Body of pancreas (tissue), 4 donors: ENCODE measurements at regions not wholly inside any gene's neighbourhood (a gene's known extent, or its start where the extent isn't known, plus 50 kb on each side); places are given as distances from the start of the nearest gene placed in this dataset.

Source experiments
- ATAC-seq: fragments of 150-250 bp; one replicate; pipeline ENCODE4 v1.9.1; 2016
- DNase-seq, 4 donors: peaks; one replicate each; pipeline ENCODE4 v3.0.0-alpha.2; 2019
- H3K27ac ChIP-seq, 4 donors: fragments of 200-600 bp; sonication (generic); 1 replicate in 3 of 4; 2 replicates in 1 of 4; pipeline versions ENCODE4 v1.5.1 to v1.6.1; 2016 to 2019; ENCODE audit warnings: mild to moderate bottlenecking in 1 of 4, mixed read lengths in 1 of 4, moderate library complexity in 1 of 4
- H3K27me3 ChIP-seq, 2 donors: fragments of 200-600 bp; sonication (generic); one replicate each; pipeline ENCODE4 v1.6.0; 2016; ENCODE audit warnings: mild to moderate bottlenecking in 1 of 2
- H3K36me3 ChIP-seq, 2 donors: fragments of 200-600 bp; sonication (generic); replicated peaks in 1 of 2; 2 replicates each; pipeline ENCODE4 v1.5.1; 2016; ENCODE audit warnings: low read depth in 2 of 2; ENCODE audit not compliant: insufficient read depth in 1 of 2
- H3K4me1 ChIP-seq: fragments of 200-600 bp; sonication (generic); one replicate; pipeline ENCODE4 v1.6.0; 2016
- H3K4me3 ChIP-seq, 2 donors: fragments of 200-600 bp; sonication (generic); 1 replicate in 1 of 2; 2 replicates in 1 of 2; pipeline ENCODE4 v1.5.1; 2016 to 2019
- H3K9me3 ChIP-seq, 3 donors: fragments of 200-600 bp; sonication (generic); 1 replicate in 2 of 3; 2 replicates in 1 of 3; pipeline ENCODE4 v1.5.1; 2016
- CTCF ChIP-seq, 7 experiments: fragments of 450-650 bp in 4 of 7; fragments of 200-600 bp in 3 of 7; sonication (generic) in 3 of 7; IDR thresholded peaks; one replicate each; pipeline ENCODE4 v1.5.1; 2016 to 2019; ENCODE audit warnings: antibody characterized with exemption in 7 of 7
- POLR2A ChIP-seq, 3 donors: fragments of 450-650 bp; IDR thresholded peaks; one replicate each; pipeline ENCODE4 v1.6.1; 2016; ENCODE audit warnings: antibody characterized with exemption in 3 of 3, mild to moderate bottlenecking in 2 of 3
- WGBS, 2 donors: methylation state at CpG; one replicate each; pipeline ENCODE4 v1.1.5; 2017; 5-methylcytosine and 5-hydroxymethylcytosine counted together
- intact Hi-C: fragments of 100-400 bp; cut with DNase I; formaldehyde crosslinking; loops from one replicate; pipeline ENCODE4 v1.15.1; 2023

GRCh38 chr16:72389791-72390190, 217.8 kb upstream of the PMFBP1 start:
- WGBS, 2 donors, result 87 to 91% methylated on average over 3 of the region's 3 CpGs
- Histone ChIP-seq H3K4me1 (no peaks in the 10 kb centered on the region), H3K27me3 (no peaks in the 10 kb centered on the region), H3K9me3 (peaks cover 0 to 4% (median 0%) of the 10 kb centered on the region in 3 donors), H3K27ac (no peak overlapping the region), H3K4me3 (no peak overlapping the region), H3K36me3 (no peaks in the 10 kb centered on the region)
- no peak for DNase-seq
- TF ChIP-seq CTCF (IDR thresholded peaks at IDR 0.05), result no peak
- intact Hi-C loops, result no loop called here
- no peak for ATAC-seq

- H3K4me1 ChIP-seq, result no peaks in the 10 kb centered on the region
- H3K27me3 ChIP-seq, result no peaks in the 10 kb centered on the region
- no peak overlapping the region for H3K27ac ChIP-seq
- H3K36me3 ChIP-seq, result no peaks in the 10 kb centered on the region
- intact Hi-C loops, result no loop called here
- TF ChIP-seq CTCF (IDR thresholded peaks at IDR 0.05) (no peak), POLR2A (IDR thresholded peaks at IDR 0.05) (no peak)
- peaks cover 0 to 4% (median 0%) of the 10 kb centered on the region in 3 donors for H3K9me3 ChIP-seq
- H3K4me3 ChIP-seq, result no peak overlapping the region
- DNase-seq (no peak), ATAC-seq (no peak)
Observed at GRCh38 chr16:72388007-72388406, 216.1 kb upstream of the PMFBP1 start.

- no peaks in the 10 kb centered on the region for H3K36me3 ChIP-seq
- no peak overlapping the region for H3K4me3 ChIP-seq
- H3K4me1 ChIP-seq, result no peaks in the 10 kb centered on the region
- H3K9me3 ChIP-seq, result peaks cover 0 to 4% (median 0%) of the 10 kb centered on the region in 3 donors
- DNase-seq (no peak), ATAC-seq (no peak)
- no peak overlapping the region for H3K27ac ChIP-seq
- 89 to 93% methylated on average over 5 of the region's 5 CpGs for WGBS, 2 donors
- H3K27me3 ChIP-seq, result no peaks in the 10 kb centered on the region
- intact Hi-C loops, result no loop called here
- TF ChIP-seq CTCF (IDR thresholded peaks at IDR 0.05), result no peak
- TF ChIP-seq POLR2A (IDR thresholded peaks at IDR 0.05), result no peak
Observed at GRCh38 chr16:72384651-72385050, 212.7 kb upstream of the PMFBP1 start.

GRCh38 chr16:72380283-72380682, 208.3 kb upstream of the PMFBP1 start:
- intact Hi-C loops, result no loop called here
- Histone ChIP-seq H3K4me1 (no peaks in the 10 kb centered on the region), H3K27me3 (no peaks in the 10 kb centered on the region), H3K36me3 (no peaks in the 10 kb centered on the region), H3K9me3 (no peaks in the 10 kb centered on the region), H3K4me3 (no peak overlapping the region), H3K27ac (no peak overlapping the region)
- peak; percentile 56 for ATAC-seq
- no peak for DNase-seq
- no peak for TF ChIP-seq CTCF (IDR thresholded peaks at IDR 0.05)
- TF ChIP-seq POLR2A (IDR thresholded peaks at IDR 0.05), result no peak
- 29 to 37% methylated on average over 1 of the region's 1 CpG for WGBS, 2 donors

- WGBS, 2 donors, result 88 to 97% methylated on average over 2 of the region's 2 CpGs
- no peak for DNase-seq
- TF ChIP-seq POLR2A (IDR thresholded peaks at IDR 0.05), result no peak
- no peak for TF ChIP-seq CTCF (IDR thresholded peaks at IDR 0.05)
Observed at GRCh38 chr16:72373201-72373600, 201.2 kb upstream of the PMFBP1 start.

More at GRCh38 chr16:72373201-72373600, 201.2 kb upstream of the PMFBP1 start:
- intact Hi-C loops, result no loop called here
- Histone ChIP-seq H3K4me1 (no peaks in the 10 kb centered on the region), H3K9me3 (no peaks in the 10 kb centered on the region), H3K4me3 (no peak overlapping the region), H3K27me3 (no peaks in the 10 kb centered on the region), H3K36me3 (no peaks in the 10 kb centered on the region), H3K27ac (no peak overlapping the region)
- ATAC-seq, result no peak
